HL-60 (cell line): ENCODE measurements at regions not wholly inside any gene's neighbourhood (a gene's known extent, or its start where the extent isn't known, plus 50 kb on each side); places are given as distances from the start of the nearest gene placed in this dataset.

ENCODE experiments used
- CTCF ChIP-seq: IDR thresholded peaks from one replicate; pipeline ENCODE4 v1.5.1; 2011; ENCODE audit warnings: low read length, control low read depth, inconsistent platforms; ENCODE audit not compliant: insufficient read depth
- GABPA ChIP-seq: IDR thresholded peaks from 2 replicates; pipeline ENCODE4 v1.6.1; 2012; ENCODE audit warnings: low read depth
- POLR2AphosphoS5 ChIP-seq: IDR thresholded peaks from 2 replicates; pipeline ENCODE4 v1.6.1; 2012; ENCODE audit warnings: low read depth
- REST ChIP-seq: IDR thresholded peaks from 2 replicates; pipeline ENCODE4 v1.6.1; 2012; ENCODE audit warnings: low read depth; ENCODE audit not compliant: insufficient replicate concordance
- SPI1 ChIP-seq: IDR thresholded peaks from 2 replicates; pipeline ENCODE4 v1.6.1; 2012; ENCODE audit warnings: low read depth, mild to moderate bottlenecking, borderline replicate concordance

GRCh38 chr1:170426596-170426995 is 105.4 kb upstream of the GORAB start:
- TF ChIP-seq REST (no peak), SPI1 (no peak), CTCF (no peak), GABPA (no peak), POLR2AphosphoS5 (no peak)
